ENCODE measurements at regions not wholly inside any gene's neighbourhood (a gene's known extent, or its start where the extent isn't known, plus 50 kb on each side); places are given as distances from the start of the nearest gene placed in this dataset.

- peaks cover under 1% of the 10 kb centered on the region for H3K27me3 Mint-ChIP-seq (ENCODE audit: low read depth)
- no peak for DNase-seq
- no peaks in the 10 kb centered on the region for H3K36me3 Mint-ChIP-seq (ENCODE audit: insufficient read depth)
- no peak for ATAC-seq
- H3K9me3 Mint-ChIP-seq, result no peaks in the 10 kb centered on the region
- H3K4me3 Mint-ChIP-seq, result no peak overlapping the region
- no peaks in the 10 kb centered on the region for H3K4me1 Mint-ChIP-seq (ENCODE audit: low read depth)
Observed at GRCh38 chr10:128714644-128715415, 588.6 kb upstream of the MKI67 start.

GRCh38 chr10:128716181-128716580 is 590.0 kb upstream of the MKI67 start:
- no peak for DNase-seq
- H3K4me3 Mint-ChIP-seq, result no peak overlapping the region
- H3K4me1 Mint-ChIP-seq (ENCODE audit: low read depth), result no peaks in the 10 kb centered on the region
- H3K27me3 Mint-ChIP-seq (ENCODE audit: low read depth), result no peaks in the 10 kb centered on the region
- no peak for ATAC-seq
- H3K9me3 Mint-ChIP-seq, result no peaks in the 10 kb centered on the region
- no peaks in the 10 kb centered on the region for H3K36me3 Mint-ChIP-seq (ENCODE audit: insufficient read depth)

GRCh38 chr10:128721963-128722445 is 595.8 kb upstream of the MKI67 start:
- no peak overlapping the region for H3K4me3 Mint-ChIP-seq
- no peaks in the 10 kb centered on the region for H3K27me3 Mint-ChIP-seq (ENCODE audit: low read depth)
- DNase-seq (no peak), ATAC-seq (no peak)
- H3K4me1 Mint-ChIP-seq (ENCODE audit: low read depth), result no peaks in the 10 kb centered on the region
- H3K9me3 Mint-ChIP-seq, result no peaks in the 10 kb centered on the region
- H3K36me3 Mint-ChIP-seq (ENCODE audit: insufficient read depth), result no peaks in the 10 kb centered on the region

- DNase-seq, result no peak
- Mint-ChIP-seq H3K27me3 (ENCODE audit: low read depth) (no peaks in the 10 kb centered on the region), H3K4me1 (ENCODE audit: low read depth) (no peaks in the 10 kb centered on the region), H3K36me3 (ENCODE audit: insufficient read depth) (no peaks in the 10 kb centered on the region), H3K9me3 (no peaks in the 10 kb centered on the region), H3K4me3 (no peak overlapping the region)
- no peak for ATAC-seq
Observed at GRCh38 chr10:128722947-128723346, 596.7 kb upstream of the MKI67 start.

GRCh38 chr10:128723631-128724205 is 597.5 kb upstream of the MKI67 start:
- H3K4me3 Mint-ChIP-seq, result no peak overlapping the region
- no peak for ATAC-seq
- no peaks in the 10 kb centered on the region for H3K4me1 Mint-ChIP-seq (ENCODE audit: low read depth)

GRCh38 chr10:128725531-128725930 is 599.3 kb upstream of the MKI67 start:
- H3K4me3 Mint-ChIP-seq, result no peak overlapping the region
- no peaks in the 10 kb centered on the region for H3K36me3 Mint-ChIP-seq (ENCODE audit: insufficient read depth)
- no peaks in the 10 kb centered on the region for H3K9me3 Mint-ChIP-seq
- no peaks in the 10 kb centered on the region for H3K27me3 Mint-ChIP-seq (ENCODE audit: low read depth)
- ATAC-seq (no peak), DNase-seq (no peak)
- H3K4me1 Mint-ChIP-seq (ENCODE audit: low read depth), result no peaks in the 10 kb centered on the region

More at GRCh38 chr10:128723631-128724205, 597.5 kb upstream of the MKI67 start:
- H3K27me3 Mint-ChIP-seq (ENCODE audit: low read depth), result no peaks in the 10 kb centered on the region
- no peaks in the 10 kb centered on the region for H3K9me3 Mint-ChIP-seq
- DNase-seq, result no peak
- H3K36me3 Mint-ChIP-seq (ENCODE audit: insufficient read depth), result no peaks in the 10 kb centered on the region

GRCh38 chr10:128727114-128727513 is 600.9 kb upstream of the MKI67 start:
- Mint-ChIP-seq H3K4me3 (no peak overlapping the region), H3K27me3 (ENCODE audit: low read depth) (no peaks in the 10 kb centered on the region), H3K36me3 (ENCODE audit: insufficient read depth) (no peaks in the 10 kb centered on the region), H3K4me1 (ENCODE audit: low read depth) (no peaks in the 10 kb centered on the region), H3K9me3 (no peaks in the 10 kb centered on the region)
- no peak for ATAC-seq
- DNase-seq, result no peak

- DNase-seq, result no peak
- Mint-ChIP-seq H3K27me3 (ENCODE audit: low read depth) (no peaks in the 10 kb centered on the region), H3K36me3 (ENCODE audit: insufficient read depth) (no peaks in the 10 kb centered on the region), H3K9me3 (no peaks in the 10 kb centered on the region), H3K4me1 (ENCODE audit: low read depth) (no peaks in the 10 kb centered on the region), H3K4me3 (no peak overlapping the region)
- ATAC-seq, result no peak
Observed at GRCh38 chr10:128729910-128730420, 603.7 kb upstream of the MKI67 start.

GRCh38 chr10:128730922-128731321 is 604.7 kb upstream of the MKI67 start:
- Mint-ChIP-seq H3K36me3 (ENCODE audit: insufficient read depth) (no peaks in the 10 kb centered on the region), H3K4me3 (no peak overlapping the region), H3K27me3 (ENCODE audit: low read depth) (no peaks in the 10 kb centered on the region), H3K4me1 (ENCODE audit: low read depth) (no peaks in the 10 kb centered on the region), H3K9me3 (no peaks in the 10 kb centered on the region)
- ATAC-seq (no peak), DNase-seq (no peak)

GRCh38 chr10:128734161-128734560 is 607.9 kb upstream of the MKI67 start:
- no peaks in the 10 kb centered on the region for H3K36me3 Mint-ChIP-seq (ENCODE audit: insufficient read depth)
- no peaks in the 10 kb centered on the region for H3K4me1 Mint-ChIP-seq (ENCODE audit: low read depth)
- DNase-seq (no peak), ATAC-seq (no peak)
- H3K9me3 Mint-ChIP-seq, result no peaks in the 10 kb centered on the region
- H3K27me3 Mint-ChIP-seq (ENCODE audit: low read depth), result no peaks in the 10 kb centered on the region
- H3K4me3 Mint-ChIP-seq, result no peak overlapping the region

- Mint-ChIP-seq H3K27me3 (ENCODE audit: low read depth) (no peaks in the 10 kb centered on the region), H3K9me3 (no peaks in the 10 kb centered on the region), H3K36me3 (ENCODE audit: insufficient read depth) (no peaks in the 10 kb centered on the region), H3K4me1 (ENCODE audit: low read depth) (no peaks in the 10 kb centered on the region), H3K4me3 (no peak overlapping the region)
- ATAC-seq (no peak), DNase-seq (no peak)
Observed at GRCh38 chr10:128734734-128735133, 608.5 kb upstream of the MKI67 start.

GRCh38 chr10:128735996-128736395 is 609.8 kb upstream of the MKI67 start:
- Mint-ChIP-seq H3K36me3 (ENCODE audit: insufficient read depth) (no peaks in the 10 kb centered on the region), H3K27me3 (ENCODE audit: low read depth) (peaks cover under 1% of the 10 kb centered on the region), H3K4me3 (no peak overlapping the region), H3K9me3 (no peaks in the 10 kb centered on the region), H3K4me1 (ENCODE audit: low read depth) (no peaks in the 10 kb centered on the region)
- no peak for DNase-seq
- no peak for ATAC-seq

GRCh38 chr10:128738386-128738915 is 612.2 kb upstream of the MKI67 start:
- peaks cover 3% of the 10 kb centered on the region for H3K27me3 Mint-ChIP-seq (ENCODE audit: low read depth)
- no peaks in the 10 kb centered on the region for H3K36me3 Mint-ChIP-seq (ENCODE audit: insufficient read depth)
- no peak overlapping the region for H3K4me3 Mint-ChIP-seq
- DNase-seq (no peak), ATAC-seq (no peak)
- no peaks in the 10 kb centered on the region for H3K4me1 Mint-ChIP-seq (ENCODE audit: low read depth)
- no peaks in the 10 kb centered on the region for H3K9me3 Mint-ChIP-seq

GRCh38 chr10:128739930-128740329 is 613.7 kb upstream of the MKI67 start:
- no peaks in the 10 kb centered on the region for H3K4me1 Mint-ChIP-seq (ENCODE audit: low read depth)
- H3K4me3 Mint-ChIP-seq, result no peak overlapping the region
- no peaks in the 10 kb centered on the region for H3K9me3 Mint-ChIP-seq
- peaks cover 3% of the 10 kb centered on the region for H3K27me3 Mint-ChIP-seq (ENCODE audit: low read depth)
- DNase-seq (no peak), ATAC-seq (no peak)
- no peaks in the 10 kb centered on the region for H3K36me3 Mint-ChIP-seq (ENCODE audit: insufficient read depth)

- Mint-ChIP-seq H3K4me3 (no peak overlapping the region), H3K4me1 (ENCODE audit: low read depth) (no peaks in the 10 kb centered on the region), H3K9me3 (no peaks in the 10 kb centered on the region), H3K27me3 (ENCODE audit: low read depth) (peaks cover 3% of the 10 kb centered on the region), H3K36me3 (ENCODE audit: insufficient read depth) (no peaks in the 10 kb centered on the region)
- no peak for DNase-seq
- no peak for ATAC-seq
Observed at GRCh38 chr10:128741180-128741579, 615.0 kb upstream of the MKI67 start.
